Kidney (tissue), 13 donors: ENCODE measurements at regions not wholly inside any gene's neighbourhood (a gene's known extent, or its start where the extent isn't known, plus 50 kb on each side); places are given as distances from the start of the nearest gene placed in this dataset.

Source experiments
- DNase-seq, 5 donors: peaks; one replicate each; pipeline ENCODE4 v3.0.0-alpha.2; 2013 to 2020
- FAIRE-seq: peaks from 2 replicates; lab custom pipeline; 2012; peaks lifted over from hg19 to GRCh38; lab: Jason Lieb, UNC
- H3K27ac ChIP-seq, 2 donors: one replicate each; pipeline ENCODE4 v1.7.0; 2013; ENCODE audit warnings: low read depth in 2 of 2, low read length in 2 of 2, inconsistent platforms in 1 of 2
- H3K27me3 ChIP-seq: one replicate; pipeline ENCODE4 v1.7.1; 2013; ENCODE audit warnings: low read length, inconsistent platforms; ENCODE audit not compliant: control insufficient read depth, insufficient read depth
- H3K36me3 ChIP-seq, 3 donors: one replicate each; pipeline versions ENCODE4 v1.7.0 to v1.7.1; 2013; ENCODE audit warnings: low read length in 3 of 3, control low read depth in 1 of 3, inconsistent platforms in 1 of 3; ENCODE audit not compliant: insufficient read depth in 3 of 3, control insufficient read depth in 2 of 3
- H3K4me1 ChIP-seq, 3 donors: one replicate each; pipeline versions ENCODE4 v1.7.0 to v1.7.1; 2013; ENCODE audit warnings: low read length in 3 of 3, inconsistent platforms in 1 of 3, low read depth in 1 of 3; ENCODE audit not compliant: control insufficient read depth in 2 of 3, insufficient read depth in 2 of 3
- H3K4me3 ChIP-seq, 3 donors: one replicate each; pipeline versions ENCODE4 v1.7.0 to v1.8.1; 2013; ENCODE audit warnings: low read length in 3 of 3, control low read depth in 1 of 3, inconsistent platforms in 1 of 3
- H3K9ac ChIP-seq, 3 donors: one replicate each; pipeline versions ENCODE4 v1.7.0 to v1.7.1; 2013; ENCODE audit warnings: low read length in 3 of 3, control low read depth in 1 of 3, inconsistent platforms in 1 of 3
- H3K9me3 ChIP-seq, 3 donors: one replicate each; pipeline versions ENCODE4 v1.7.0 to v1.7.1; 2013; ENCODE audit warnings: low read length in 3 of 3, control low read depth in 1 of 3, inconsistent platforms in 1 of 3; ENCODE audit not compliant: control insufficient read depth in 2 of 3, insufficient read depth in 1 of 3
- intact Hi-C: fragments of 100-400 bp; cut with DNase I; formaldehyde crosslinking; loops from one replicate; pipeline ENCODE4 v1.11.1; 2022
- TF ChIP-seq, protein P1 (sequence below): IDR thresholded peaks from 3 replicates; pipeline ENCODE4 v1.5.1; 2012; ENCODE audit warnings: mild to moderate bottlenecking, moderate library complexity, borderline replicate concordance; ENCODE audit not compliant: insufficient read depth; ENCODE audit errors: extremely low read depth
- donor health status: control.
- donor health status: control.
- donor health status: control.
- donor health status: control.
- donor health status: control.
- donor health status: DM: yes; HTN: yes; CAD: no.
- donor health status: Normal renal cell carcinoma (clear cell type).

DNA sequence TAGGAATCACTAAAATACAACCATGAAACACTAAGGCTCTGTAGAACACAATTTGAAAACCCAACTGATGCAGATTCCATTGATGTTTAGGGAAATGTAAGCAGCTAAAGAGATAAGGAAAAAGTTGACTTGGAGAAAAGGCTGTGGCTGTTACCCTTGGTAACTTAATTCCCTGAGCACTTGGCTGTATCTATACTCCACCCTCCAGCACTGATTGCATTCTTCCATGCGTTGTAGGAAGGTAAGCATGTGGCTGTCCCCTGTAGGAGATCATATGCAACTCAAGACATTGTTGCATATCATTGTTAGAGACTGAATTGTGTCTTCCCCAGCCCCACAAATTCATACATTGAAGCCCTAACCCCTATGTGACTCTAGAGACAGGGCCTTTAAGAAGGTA lies 184.5 kb downstream of the CEMIP2 start:
- intact Hi-C loops = no loop called here
- TF ChIP-seq, protein P1, sequence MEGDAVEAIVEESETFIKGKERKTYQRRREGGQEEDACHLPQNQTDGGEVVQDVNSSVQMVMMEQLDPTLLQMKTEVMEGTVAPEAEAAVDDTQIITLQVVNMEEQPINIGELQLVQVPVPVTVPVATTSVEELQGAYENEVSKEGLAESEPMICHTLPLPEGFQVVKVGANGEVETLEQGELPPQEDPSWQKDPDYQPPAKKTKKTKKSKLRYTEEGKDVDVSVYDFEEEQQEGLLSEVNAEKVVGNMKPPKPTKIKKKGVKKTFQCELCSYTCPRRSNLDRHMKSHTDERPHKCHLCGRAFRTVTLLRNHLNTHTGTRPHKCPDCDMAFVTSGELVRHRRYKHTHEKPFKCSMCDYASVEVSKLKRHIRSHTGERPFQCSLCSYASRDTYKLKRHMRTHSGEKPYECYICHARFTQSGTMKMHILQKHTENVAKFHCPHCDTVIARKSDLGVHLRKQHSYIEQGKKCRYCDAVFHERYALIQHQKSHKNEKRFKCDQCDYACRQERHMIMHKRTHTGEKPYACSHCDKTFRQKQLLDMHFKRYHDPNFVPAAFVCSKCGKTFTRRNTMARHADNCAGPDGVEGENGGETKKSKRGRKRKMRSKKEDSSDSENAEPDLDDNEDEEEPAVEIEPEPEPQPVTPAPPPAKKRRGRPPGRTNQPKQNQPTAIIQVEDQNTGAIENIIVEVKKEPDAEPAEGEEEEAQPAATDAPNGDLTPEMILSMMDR = no peak
- FAIRE-seq = no peak
- Histone ChIP-seq H3K36me3 (no peaks in the 10 kb centered on the region), H3K9ac (no peak overlapping the region), H3K27me3 (no peaks in the 10 kb centered on the region), H3K9me3 (no peaks in the 10 kb centered on the region), H3K27ac (no peak overlapping the region), H3K4me3 (no peak overlapping the region), H3K4me1 (no peaks in the 10 kb centered on the region)
- DNase-seq = no peak

DNA sequence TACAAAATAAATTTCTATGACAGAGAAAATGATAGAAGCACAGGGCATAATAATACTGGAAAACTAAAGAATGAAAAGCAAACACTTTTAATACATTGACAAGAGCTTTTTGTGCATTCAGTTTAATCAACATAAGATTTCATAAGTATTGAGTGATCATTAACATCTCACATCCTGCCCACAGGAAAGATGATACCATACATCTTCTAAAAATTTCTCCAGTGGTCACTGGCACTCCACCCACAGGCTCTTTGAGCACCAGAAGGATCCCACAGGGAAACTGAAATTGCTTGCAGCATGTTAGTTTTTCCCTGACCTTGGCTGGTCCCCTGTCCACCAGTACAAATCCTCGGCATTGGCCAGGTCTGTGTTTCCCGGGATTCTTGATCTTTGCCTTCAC lies 186.0 kb downstream of the CEMIP2 start:
- Histone ChIP-seq H3K36me3 (no peaks in the 10 kb centered on the region), H3K4me3 (no peak overlapping the region), H3K9me3 (no peaks in the 10 kb centered on the region), H3K27ac (no peak overlapping the region), H3K27me3 (no peaks in the 10 kb centered on the region), H3K9ac (no peak overlapping the region), H3K4me1 (no peaks in the 10 kb centered on the region)
- FAIRE-seq (no peak), DNase-seq (no peak)
- intact Hi-C loops = no loop called here
- TF ChIP-seq, protein P1 = no peak

DNA sequence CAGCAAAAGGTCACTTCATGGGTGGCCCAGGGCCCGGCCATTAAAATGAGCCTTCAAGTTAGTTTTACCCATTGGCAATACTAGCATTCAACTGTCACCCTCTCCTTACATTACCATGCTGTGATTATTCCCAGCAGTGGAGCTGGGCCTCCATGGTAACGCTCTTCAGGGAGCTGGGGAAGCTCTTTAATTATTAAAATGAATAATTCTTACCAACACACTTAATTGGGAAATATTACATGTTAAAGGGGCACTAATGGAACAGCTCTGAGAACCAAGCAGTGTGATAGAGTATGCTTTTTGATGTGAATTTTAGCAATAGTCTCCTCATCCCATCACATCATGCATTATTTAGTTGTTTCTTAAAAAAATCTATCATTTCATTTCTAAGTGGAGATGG lies 187.2 kb downstream of the CEMIP2 start:
- Histone ChIP-seq H3K27ac (no peak overlapping the region), H3K36me3 (no peaks in the 10 kb centered on the region), H3K4me3 (no peak overlapping the region), H3K9ac (no peak overlapping the region), H3K27me3 (no peaks in the 10 kb centered on the region), H3K9me3 (no peaks in the 10 kb centered on the region), H3K4me1 (no peaks in the 10 kb centered on the region)
- FAIRE-seq (no peak), DNase-seq (no peak)
- TF ChIP-seq, protein P1 = no peak
- intact Hi-C loops = no loop called here

DNA sequence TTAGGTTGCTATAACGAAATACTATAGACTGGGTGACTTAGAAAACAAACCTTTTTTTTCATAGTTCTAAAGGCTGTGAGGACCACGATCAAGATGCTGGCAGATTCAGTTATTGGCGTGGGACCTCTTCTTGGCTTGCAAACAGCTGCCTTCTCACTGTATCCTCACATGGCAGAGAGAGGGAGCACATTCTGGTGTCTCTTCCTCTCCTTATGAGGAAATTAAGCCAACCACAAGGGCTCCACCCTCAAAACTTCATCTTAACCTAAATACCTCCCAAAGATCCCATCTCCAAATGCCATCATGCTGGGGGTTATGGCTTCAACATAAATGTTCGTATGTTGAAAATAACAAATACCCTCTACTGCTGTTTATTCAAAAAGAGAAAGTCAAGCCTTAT lies 197.1 kb downstream of the CEMIP2 start:
- DNase-seq (no peak), FAIRE-seq (no peak)
- intact Hi-C loops = no loop called here
- H3K27me3 ChIP-seq = no peaks in the 10 kb centered on the region
- no peak overlapping the region for H3K4me3 ChIP-seq
- H3K27ac ChIP-seq = no peak overlapping the region
- no peaks in the 10 kb centered on the region for H3K36me3 ChIP-seq
- TF ChIP-seq, protein P1 = no peak
- H3K4me1 ChIP-seq = no peaks in the 10 kb centered on the region
- no peak overlapping the region for H3K9ac ChIP-seq
- H3K9me3 ChIP-seq = no peaks in the 10 kb centered on the region
